ENCODE measurements at regions not wholly inside any gene's neighbourhood (a gene's known extent, or its start where the extent isn't known, plus 50 kb on each side); places are given as distances from the start of the nearest gene placed in this dataset.

DNA sequence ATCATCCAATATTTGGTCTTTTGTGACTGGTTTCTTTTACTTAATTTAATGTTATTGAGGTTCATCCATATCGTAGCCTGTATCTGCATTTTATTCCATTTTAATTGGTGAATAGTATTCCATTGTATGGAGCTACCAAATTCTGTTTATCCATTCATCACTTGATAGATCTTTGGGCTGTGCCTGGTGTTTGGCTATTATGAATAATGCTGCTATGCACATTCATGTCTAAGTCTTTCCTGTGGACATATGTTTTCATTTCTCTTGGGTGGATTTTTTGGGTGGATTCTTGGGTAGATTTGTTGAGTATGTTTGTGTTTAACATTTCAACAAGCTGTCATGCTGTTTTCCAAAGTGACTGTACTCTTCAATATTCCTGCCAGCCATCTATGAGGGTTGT is 52.5 kb upstream of the NEDD4L start:
- H3K27ac ChIP-seq = no peak overlapping the region
- TF ChIP-seq, protein P1, sequence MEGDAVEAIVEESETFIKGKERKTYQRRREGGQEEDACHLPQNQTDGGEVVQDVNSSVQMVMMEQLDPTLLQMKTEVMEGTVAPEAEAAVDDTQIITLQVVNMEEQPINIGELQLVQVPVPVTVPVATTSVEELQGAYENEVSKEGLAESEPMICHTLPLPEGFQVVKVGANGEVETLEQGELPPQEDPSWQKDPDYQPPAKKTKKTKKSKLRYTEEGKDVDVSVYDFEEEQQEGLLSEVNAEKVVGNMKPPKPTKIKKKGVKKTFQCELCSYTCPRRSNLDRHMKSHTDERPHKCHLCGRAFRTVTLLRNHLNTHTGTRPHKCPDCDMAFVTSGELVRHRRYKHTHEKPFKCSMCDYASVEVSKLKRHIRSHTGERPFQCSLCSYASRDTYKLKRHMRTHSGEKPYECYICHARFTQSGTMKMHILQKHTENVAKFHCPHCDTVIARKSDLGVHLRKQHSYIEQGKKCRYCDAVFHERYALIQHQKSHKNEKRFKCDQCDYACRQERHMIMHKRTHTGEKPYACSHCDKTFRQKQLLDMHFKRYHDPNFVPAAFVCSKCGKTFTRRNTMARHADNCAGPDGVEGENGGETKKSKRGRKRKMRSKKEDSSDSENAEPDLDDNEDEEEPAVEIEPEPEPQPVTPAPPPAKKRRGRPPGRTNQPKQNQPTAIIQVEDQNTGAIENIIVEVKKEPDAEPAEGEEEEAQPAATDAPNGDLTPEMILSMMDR (conservative IDR thresholded peaks at IDR 0.05) = no peak

DNA sequence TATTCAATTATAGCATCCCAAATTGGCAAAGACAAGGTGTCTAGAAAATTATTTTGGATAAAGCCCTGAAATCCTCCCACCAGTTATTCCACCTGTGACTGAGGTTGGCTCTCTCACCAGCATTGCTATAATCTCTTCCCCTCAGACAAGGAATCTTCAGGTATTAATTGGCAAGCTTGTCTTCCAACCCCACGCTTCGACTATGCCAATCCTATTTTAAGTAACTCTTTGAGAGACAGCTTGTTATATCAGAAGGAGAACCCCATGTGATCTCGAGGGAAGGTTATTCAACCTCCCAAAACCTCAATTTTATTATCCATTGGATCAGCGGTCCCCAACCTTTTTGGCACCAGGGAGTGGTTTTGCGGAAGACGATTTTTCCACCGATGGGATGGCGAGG is 54.5 kb upstream of the NEDD4L start:
- TF ChIP-seq, protein P1 (conservative IDR thresholded peaks at IDR 0.05) = no peak
- no peak overlapping the region for H3K27ac ChIP-seq

DNA sequence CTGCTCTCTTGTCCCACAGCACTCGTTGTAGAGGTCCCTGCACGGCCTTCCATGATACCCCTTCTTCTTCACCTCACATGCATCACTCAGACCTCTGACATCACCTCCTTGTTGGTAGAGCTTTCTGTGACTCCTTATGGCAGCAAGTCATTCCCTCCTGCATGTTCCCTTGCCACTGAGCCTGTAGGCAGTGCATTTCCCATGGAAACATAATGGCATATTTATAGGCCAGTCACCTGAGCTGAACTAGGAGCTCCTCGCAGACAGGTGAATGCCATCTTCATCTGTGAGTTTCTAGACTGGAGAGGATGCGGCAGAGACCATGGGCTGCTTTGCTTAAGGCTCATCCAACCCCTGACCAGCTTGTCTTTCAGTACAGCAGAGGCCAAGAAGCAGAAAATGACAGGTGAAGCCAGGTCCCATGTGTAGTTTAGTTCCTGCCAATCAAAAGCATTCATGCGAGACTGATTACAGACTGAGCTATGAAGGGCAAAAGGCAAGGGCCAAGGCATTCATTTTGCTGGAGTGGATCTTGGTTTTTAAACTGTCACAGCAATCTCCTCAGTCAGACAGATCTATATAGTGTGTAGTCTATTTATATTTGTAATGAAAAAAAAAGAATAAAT is 59.4 kb upstream of the NEDD4L start:
- no peak overlapping the region for H3K27ac ChIP-seq
- TF ChIP-seq, protein P1 (conservative IDR thresholded peaks at IDR 0.05) = no peak

DNA sequence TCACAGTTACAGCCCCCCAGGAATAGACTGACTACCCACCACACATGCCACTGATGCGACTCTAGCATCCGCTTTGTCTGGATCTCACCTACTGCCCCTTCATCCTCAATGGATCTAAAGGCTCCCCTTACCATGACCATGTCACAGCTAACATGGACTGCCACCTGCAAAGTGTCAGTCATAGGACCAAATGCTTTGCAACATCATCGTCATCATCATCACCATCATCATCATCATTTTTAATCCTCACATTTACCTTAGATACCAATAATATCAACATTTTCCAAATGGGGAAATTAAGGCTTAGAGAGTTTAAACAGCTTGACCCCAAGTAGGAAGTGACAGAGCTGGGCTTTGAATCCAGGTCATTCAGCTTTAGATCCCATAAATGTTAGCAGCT is 60.1 kb upstream of the NEDD4L start:
- no peak overlapping the region for H3K27ac ChIP-seq
- TF ChIP-seq, protein P1 (conservative IDR thresholded peaks at IDR 0.05) = no peak

DNA sequence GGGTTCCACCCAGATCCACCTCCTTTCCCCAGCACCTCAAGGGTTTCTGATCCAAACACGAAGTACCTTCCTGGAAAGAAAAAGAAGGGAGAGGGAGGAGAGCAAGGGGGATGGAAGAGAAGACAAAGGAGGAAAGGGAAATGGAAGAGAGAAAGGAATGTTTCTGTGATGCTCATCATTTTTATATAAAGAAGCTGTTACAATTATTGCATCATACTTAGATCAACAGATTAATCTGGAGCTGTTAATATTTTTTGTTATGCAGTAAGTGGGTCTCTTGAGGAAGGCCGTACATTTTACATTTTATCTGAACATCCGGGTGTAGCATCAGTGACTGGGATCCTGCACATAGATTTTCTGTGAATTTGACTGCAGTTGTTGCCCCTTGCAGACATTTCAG is 60.6 kb upstream of the NEDD4L start:
- H3K27ac ChIP-seq = no peak overlapping the region
- TF ChIP-seq, protein P1 (conservative IDR thresholded peaks at IDR 0.05) = no peak

DNA sequence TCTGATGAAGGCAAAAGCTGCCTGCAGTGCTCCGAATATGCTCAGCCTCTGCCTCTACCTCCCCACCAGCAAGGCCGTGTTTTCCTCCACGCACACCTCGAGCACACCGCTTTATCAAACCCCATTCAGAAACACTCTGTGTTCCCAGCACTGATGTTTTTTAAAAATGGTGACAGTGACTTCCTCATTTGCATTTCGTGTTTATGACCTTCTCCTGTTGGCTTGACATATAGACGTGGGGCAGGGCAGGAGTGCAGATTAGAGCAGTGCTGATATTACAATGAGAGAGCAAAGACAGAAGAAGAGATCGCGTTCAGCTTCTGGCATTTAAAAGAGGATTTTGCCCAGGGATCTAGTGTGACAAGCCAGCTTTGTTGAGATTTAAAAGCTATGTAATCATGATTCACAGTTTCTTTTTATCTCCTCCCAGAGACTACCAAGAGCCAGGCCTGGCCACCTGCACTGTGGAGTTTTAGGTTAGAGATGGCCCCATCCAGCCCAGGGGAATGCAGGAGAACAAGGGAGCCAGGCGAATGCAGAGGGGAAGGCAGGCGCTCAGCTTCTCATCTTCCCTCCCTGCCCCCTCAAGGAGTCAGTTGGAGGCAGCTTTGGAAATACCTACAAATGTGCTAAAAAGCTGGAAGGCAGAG is 61.5 kb upstream of the NEDD4L start:
- no peak overlapping the region for H3K27ac ChIP-seq
- TF ChIP-seq, protein P1 (conservative IDR thresholded peaks at IDR 0.05) = no peak

DNA sequence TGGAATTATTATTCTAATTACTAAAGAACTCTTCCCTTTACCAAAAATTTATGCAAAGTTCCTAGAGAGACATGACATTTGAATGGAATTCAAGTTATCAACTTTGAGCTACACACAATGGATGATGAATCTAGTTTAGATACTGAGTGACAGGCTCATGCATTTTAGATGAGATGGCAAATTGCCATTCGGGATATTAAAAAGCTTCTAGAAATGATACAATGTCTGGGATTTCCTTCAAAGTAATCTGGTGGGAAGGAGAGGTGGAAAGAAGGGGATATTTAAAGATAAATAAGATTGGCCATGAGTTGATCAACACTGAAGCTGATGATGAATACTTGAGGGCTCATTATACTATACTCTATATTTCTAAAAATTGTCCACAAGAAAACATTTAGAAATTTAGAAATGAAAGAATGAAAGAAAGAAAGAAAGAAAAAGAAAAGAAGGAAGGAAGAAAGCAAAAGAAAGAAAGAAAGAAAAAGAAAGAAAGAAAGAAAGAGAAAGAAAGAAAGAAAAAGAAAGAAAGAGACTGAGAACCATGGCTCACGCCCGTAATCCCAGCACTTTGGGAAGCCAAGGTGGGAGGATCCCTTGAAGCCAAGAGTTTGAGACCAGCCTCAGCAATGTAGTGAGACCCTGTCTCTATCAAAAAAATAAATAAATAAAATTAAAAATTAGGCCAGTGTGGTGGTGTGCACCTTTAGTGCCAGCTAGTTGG is 62.6 kb upstream of the NEDD4L start:
- TF ChIP-seq, protein P1 (conservative IDR thresholded peaks at IDR 0.05) = no peak
- H3K27ac ChIP-seq = peak overlapping the region; percentile 50

All from VCaP (cell line).